ENCODE measurements at regions not wholly inside any gene's neighbourhood (a gene's known extent, or its start where the extent isn't known, plus 50 kb on each side); places are given as distances from the start of the nearest gene placed in this dataset.
"Not testable (repeated sequence)": the region's sequence is repeated elsewhere in the genome, so short reads cannot be mapped to it uniquely, and the experiment has no call there.

DNA sequence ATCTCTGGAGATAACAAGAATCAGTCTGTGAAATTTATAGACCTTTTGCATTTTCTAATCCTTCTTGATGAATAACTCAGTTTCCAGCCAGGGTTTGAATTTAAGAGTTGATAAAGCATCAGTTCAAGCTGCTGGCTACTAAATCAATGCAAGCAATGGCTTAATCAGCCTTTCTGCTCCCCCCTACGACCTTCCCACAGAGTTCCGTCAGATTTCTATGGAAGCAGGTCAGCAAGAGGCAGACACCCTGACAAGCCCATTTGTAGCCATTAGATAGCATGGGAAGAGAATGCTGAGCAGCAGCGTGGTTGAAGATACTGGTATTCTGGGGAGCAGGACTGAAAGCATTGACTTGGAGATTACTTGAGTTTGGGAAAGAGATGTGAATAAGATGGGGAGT is 868.1 kb downstream of the KCNJ2 start:
- no peak for DNase-seq

GRCh38 chr17:71039391-71039790 is 870.1 kb downstream of the KCNJ2 start:
- no peak for DNase-seq

DNA sequence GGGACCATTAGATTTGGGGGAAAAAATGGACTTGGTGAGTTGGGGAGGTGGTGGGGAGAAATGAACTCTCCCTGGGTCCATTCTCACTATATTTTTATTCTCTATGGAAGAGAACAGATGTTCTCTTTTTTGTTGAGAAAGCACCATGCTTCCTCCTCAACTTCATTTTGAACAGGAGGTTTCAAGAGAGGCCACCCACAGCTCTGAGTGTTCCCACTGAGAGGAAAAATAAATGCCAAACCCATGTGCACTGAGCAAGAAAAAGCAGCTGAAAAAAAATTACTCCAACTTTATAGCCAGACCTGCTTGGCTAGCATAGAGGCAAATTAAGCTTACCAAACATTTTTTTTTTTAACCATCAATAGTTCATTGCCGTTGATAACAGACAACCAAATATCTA is 883.6 kb downstream of the KCNJ2 start:
- DNase-seq: no peak

- no peak for DNase-seq
Measured at GRCh38 chr17:71055128-71055527, 885.8 kb downstream of the KCNJ2 start.

DNA sequence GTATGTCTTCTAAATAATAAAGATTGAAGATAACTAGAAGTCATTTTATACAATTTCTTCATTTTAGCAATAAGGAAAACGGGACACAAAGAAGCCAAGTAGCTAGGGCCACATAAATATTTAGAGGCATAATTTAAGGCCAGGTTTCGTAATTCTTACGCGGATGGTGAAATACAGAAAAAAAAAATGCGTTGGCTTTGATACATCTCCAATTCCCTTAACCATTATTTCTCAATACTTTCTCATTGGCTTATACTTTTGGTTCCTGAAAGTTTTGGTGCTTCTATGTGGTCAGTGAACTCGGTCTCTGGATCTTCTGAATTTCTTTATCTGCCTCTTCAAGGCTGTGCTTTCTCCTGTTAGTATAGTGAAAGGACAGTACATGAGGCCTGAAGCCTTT is 888.1 kb downstream of the KCNJ2 start:
- no peak for DNase-seq

GRCh38 chr17:71057938-71058337 is 888.6 kb downstream of the KCNJ2 start:
- no peak for DNase-seq

DNA sequence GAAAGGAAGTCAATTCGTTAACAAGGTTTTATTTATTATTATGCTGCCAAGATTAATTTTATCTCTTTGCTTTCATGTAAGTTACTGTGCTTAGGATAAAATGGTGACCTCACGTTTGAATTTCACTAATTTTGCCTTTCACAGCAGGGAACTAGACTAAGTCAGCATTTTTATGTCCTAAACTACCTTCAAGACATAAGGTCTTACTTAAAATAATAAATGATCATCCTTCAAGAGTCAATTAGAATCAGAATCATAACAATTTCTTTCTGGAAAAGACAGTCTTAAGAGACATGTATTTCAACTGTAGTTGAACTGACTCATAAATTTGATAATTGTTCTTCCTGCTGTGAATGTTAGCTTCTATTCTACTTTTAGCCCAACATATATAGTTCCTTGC is 893.8 kb downstream of the KCNJ2 start:
- DNase-seq: no peak

GRCh38 chr17:71063559-71063958 is 894.2 kb downstream of the KCNJ2 start:
- no peak for DNase-seq

GRCh38 chr17:71067669-71068407 is 898.5 kb downstream of the KCNJ2 start:
- no peak for DNase-seq

GRCh38 chr17:71068408-71068750 is 899.0 kb downstream of the KCNJ2 start:
- no peak for DNase-seq

GRCh38 chr17:71071041-71071440 is 901.7 kb downstream of the KCNJ2 start:
- DNase-seq: no peak

- DNase-seq: no peak
Measured at GRCh38 chr17:71071837-71072236, 902.5 kb downstream of the KCNJ2 start.

DNA sequence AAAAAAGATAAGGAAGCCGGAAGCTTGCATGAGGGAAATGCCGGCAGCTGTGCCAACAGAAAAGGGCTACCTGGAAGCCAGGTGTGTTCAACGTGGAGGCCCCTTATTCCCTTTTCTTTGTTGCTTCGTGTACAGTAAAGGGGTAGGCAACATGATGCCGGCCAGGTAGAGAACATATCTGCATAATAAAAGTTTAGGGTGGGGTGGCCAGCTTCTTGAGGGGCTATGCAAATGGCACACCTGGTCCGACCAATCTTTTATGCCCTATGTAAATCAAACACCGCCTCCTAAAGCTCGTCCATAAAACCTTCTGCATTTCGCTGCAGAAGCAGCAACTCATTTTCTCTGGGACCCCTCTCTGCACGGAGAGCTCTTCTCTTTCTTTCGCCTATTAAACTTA is 911.6 kb downstream of the KCNJ2 start:
- DNase-seq: no peak

DNA sequence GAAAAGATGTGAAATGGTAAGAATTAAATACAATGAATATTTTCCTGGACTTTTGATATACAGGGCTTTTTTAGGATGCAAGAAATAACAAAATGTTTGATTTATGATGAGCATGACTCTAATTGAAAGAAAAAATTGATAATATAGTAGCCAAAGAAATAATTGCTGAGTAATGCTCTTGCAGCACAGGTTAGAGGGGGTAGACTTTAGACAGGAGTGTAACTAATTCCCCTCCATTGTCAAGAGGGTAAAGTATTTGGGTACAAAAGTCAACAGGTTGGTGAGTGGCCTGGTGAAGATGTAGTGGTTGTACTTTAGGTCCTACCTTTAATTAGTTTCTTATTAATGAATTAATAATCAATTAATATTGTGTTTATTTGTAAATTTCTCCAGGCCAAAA is 912.3 kb downstream of the KCNJ2 start:
- DNase-seq: no peak

DNA sequence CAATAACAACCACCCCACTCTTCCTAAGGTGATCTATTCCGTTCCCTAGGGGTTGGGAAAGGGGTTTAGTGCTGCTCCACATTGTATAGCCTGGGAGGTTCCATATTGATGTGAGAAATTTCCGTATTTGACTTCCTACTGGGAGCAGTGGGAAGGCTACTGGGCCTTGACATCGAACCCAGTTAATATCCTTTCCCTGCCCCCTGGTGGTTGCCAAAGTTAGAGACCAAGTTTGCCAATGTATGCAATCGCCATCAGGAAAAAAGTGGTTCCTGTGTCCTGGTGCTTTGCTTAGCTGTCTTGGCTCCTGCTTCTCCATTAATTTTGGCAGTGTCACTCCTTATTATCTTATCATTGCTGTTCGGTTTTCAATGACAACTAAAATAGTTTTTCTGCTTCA is 914.9 kb downstream of the KCNJ2 start:
- DNase-seq: peak; percentile 3 to 30

DNA sequence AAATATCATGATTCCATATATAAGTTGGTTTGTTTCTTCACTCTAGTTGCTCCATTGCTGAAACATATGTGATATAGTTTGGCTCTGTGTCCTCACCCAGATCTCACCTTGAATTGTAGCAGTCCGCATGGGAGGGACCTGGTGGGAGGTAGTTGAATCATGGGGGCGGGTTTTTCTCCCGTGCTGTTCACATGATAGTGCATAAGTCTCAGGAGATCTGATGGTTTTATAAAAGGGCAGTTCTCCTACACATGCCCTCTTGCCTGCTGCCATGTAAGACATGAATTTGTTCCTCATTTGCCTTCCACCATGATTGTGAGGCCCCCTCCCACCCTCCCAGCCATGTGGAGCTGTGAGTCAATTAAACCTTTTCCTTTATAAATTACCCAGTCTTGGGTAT is 915.5 kb downstream of the KCNJ2 start:
- no peak for DNase-seq

DNA sequence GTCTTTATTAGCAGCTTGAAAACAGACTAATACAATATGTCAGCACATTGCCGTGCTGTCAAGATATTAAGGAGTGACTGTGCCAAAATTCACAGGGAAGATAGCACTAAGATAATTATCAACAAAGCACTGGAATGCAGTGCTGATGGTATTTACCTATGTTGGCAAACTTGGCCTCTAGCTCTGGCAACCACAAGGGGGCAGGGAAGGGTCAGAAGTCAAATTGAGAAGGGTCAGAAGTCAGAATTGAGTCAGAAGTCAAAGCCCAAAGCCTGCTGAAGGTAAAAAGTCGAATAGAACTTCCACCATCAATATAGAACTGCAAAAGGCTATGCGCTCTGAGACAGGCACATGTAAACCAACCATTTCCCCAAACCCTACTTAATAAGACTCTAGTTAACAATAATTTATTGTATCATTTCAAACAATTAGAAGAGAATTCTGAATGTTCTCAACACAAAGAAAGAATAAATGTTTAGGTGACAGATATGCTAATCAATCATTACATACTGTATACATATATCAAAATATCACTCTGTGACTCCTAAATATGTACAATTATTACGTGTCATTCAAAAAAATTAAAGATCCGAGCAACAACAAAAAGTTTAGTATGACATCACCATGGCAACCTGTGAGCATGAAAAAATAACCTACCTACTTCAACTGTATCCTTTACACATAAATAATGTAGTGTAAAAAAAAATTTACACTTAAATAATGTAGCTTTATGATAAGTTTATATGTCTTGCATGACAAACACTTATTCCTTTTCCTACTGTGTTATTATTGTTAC is 916.1 kb downstream of the KCNJ2 start:
- DNase-seq: peak in 1 of 2 experiments; percentile 27

DNA sequence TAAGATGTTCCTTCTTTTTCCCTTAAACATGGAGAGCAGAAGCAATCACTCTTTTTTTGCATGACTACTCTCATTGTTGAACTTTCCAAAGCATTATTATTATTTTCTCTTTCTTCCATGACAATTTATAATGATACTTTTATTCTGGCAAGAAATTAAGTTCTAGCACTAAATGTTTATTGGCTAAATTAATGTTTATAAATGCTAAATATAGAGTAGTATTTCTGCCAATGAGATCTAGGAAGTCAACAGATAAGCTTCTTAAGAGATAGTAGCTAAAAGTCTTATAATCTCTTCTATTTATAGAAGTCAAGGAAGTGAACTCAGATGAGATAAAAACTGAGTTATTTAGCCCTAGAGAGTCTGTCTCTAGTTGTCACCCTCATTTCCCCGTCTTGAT is 920.1 kb downstream of the KCNJ2 start:
- no peak for DNase-seq

DNA sequence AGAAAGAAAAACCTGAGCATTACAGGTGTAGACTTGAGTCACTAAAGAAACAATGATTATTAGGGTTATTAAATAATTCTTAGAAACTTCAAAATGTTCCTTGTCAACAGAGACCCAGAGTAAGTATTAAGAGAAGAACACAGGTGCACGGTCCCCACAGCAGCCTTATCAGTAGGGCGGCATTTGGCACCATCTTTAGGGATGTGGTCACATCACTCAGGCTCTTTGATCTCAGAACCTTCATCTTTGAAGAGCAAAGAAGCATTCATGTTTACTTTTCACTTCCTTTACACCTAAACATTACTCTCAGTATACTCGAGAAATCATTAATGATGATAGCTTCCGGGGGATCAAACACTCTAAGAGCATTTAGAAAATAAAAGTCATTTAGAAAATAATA is 928.7 kb downstream of the KCNJ2 start:
- no peak for DNase-seq

DNA sequence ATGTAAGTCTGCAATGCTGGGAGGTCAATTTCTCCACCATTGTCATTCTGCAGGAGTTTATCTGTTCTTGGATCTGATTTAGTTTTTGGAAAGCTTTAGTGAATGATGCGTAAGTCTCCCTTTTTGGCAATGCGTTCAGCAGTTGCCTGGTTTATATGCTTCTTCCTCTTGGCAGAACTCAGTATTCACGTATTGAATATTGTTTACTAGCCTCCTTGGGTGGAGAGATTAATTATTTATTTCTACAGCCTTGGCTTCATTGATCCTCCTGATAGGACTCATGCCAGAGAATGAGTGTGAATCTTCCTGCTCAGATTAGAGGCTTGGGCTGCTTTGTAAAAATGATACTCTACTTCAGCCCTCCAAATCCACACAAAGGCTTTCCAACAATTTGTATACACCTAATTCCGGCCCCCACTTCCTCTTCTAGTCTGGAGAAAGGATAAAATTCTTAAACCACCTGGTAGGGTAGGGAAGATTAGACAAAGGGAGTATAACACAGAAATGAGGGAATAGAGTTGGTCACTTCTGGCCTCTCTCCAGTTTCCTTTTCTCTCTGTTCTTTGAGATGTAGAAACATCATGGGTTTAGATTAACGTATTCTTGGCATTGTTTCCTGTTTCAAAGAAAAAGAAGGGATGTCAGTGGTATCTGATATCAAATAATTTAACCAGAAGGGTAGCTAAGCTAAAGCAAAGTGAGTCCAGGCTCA is 929.8 kb downstream of the KCNJ2 start:
- DNase-seq: no peak

GRCh38 chr17:71102777-71103176 is 933.4 kb downstream of the KCNJ2 start:
- no peak for DNase-seq

GRCh38 chr17:71104225-71104624 is 934.9 kb downstream of the KCNJ2 start:
- no peak for DNase-seq

DNA sequence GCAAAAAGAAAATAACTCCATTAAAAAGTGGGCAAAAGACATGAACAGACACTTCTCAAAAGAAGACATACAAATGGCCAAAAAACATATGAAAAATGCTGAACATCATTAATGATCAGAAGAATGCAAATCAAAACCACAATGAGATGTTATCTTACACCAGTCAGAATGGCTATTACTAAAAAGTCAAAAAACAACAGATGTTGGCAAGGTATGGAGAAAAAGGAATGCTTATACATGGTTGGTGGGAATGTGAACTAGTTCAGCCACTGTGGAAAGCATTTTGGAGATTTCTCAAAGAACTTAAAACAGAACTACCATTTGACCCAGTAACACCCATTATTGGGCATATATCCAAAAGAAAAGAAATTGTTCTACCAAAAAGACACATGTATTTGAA is 936.7 kb downstream of the KCNJ2 start:
- DNase-seq: not testable (repeated sequence)

DNA sequence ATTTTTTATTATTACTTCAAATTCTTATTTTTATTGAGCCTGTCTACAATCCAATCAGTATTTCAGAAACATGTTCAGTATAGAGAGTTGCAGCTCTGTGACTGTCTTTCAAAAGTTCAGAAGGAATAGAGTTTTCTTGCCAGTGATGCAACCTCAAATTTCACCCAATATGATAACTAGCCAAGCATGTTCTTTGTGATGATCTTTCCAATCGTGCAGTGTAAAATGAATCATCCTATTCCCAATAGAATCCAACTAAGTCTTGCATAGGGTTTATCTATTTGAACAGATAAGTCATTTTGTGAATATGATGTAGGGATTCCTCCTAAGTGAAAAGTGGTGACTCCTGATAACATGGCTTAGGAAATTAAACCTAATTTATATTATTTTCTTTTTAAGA is 937.8 kb downstream of the KCNJ2 start:
- no peak for DNase-seq
